ENCODE measurements at regions not wholly inside any gene's neighbourhood (a gene's known extent, or its start where the extent isn't known, plus 50 kb on each side); places are given as distances from the start of the nearest gene placed in this dataset.

- no peak overlapping the region for H3K4me3 ChIP-seq (ENCODE audit: low read depth, low read length)
- no peak for TF ChIP-seq CTCF (IDR thresholded peaks at IDR 0.05; ENCODE audit: insufficient read depth, low read depth, low read length, missing control alignments)
- no peak for DNase-seq (ENCODE audit: low read depth)
Measured at GRCh38 chr5:120239086-120239485, 225.0 kb upstream of the PRR16 start.

GRCh38 chr5:120240706-120241105, 223.4 kb upstream of the PRR16 start:
- no peak overlapping the region for H3K4me3 ChIP-seq (ENCODE audit: low read depth, low read length)
- TF ChIP-seq CTCF (IDR thresholded peaks at IDR 0.05; ENCODE audit: insufficient read depth, low read depth, low read length, missing control alignments), result no peak
- DNase-seq (ENCODE audit: low read depth), result no peak

- no peak for DNase-seq (ENCODE audit: low read depth)
- no peak overlapping the region for H3K4me3 ChIP-seq (ENCODE audit: low read depth, low read length)
- TF ChIP-seq CTCF (IDR thresholded peaks at IDR 0.05; ENCODE audit: insufficient read depth, low read depth, low read length, missing control alignments), result no peak
Measured at GRCh38 chr5:120241400-120241799, 222.7 kb upstream of the PRR16 start.

- no peak for DNase-seq (ENCODE audit: low read depth)
- no peak overlapping the region for H3K4me3 ChIP-seq (ENCODE audit: low read depth, low read length)
- no peak for TF ChIP-seq CTCF (IDR thresholded peaks at IDR 0.05; ENCODE audit: insufficient read depth, low read depth, low read length, missing control alignments)
Measured at GRCh38 chr5:120251898-120252297, 212.2 kb upstream of the PRR16 start.

GRCh38 chr5:120252839-120253238, 211.3 kb upstream of the PRR16 start:
- no peak for DNase-seq (ENCODE audit: low read depth)
- H3K4me3 ChIP-seq (ENCODE audit: low read depth, low read length), result no peak overlapping the region
- no peak for TF ChIP-seq CTCF (IDR thresholded peaks at IDR 0.05; ENCODE audit: insufficient read depth, low read depth, low read length, missing control alignments)

- DNase-seq (ENCODE audit: low read depth), result no peak
- TF ChIP-seq CTCF (IDR thresholded peaks at IDR 0.05; ENCODE audit: insufficient read depth, low read depth, low read length, missing control alignments), result no peak
- H3K4me3 ChIP-seq (ENCODE audit: low read depth, low read length), result no peak overlapping the region
Measured at GRCh38 chr5:120254385-120254784, 209.7 kb upstream of the PRR16 start.

- no peak for DNase-seq (ENCODE audit: low read depth)
- no peak for TF ChIP-seq CTCF (IDR thresholded peaks at IDR 0.05; ENCODE audit: insufficient read depth, low read depth, low read length, missing control alignments)
- no peak overlapping the region for H3K4me3 ChIP-seq (ENCODE audit: low read depth, low read length)
Measured at GRCh38 chr5:120255214-120255613, 208.9 kb upstream of the PRR16 start.
